ENCODE measurements at regions not wholly inside any gene's neighbourhood (a gene's known extent, or its start where the extent isn't known, plus 50 kb on each side); places are given as distances from the start of the nearest gene placed in this dataset.
"Not testable (repeated sequence)": the region's sequence is repeated elsewhere in the genome, so short reads cannot be mapped to it uniquely, and the experiment has no call there.

- no peak for FAIRE-seq
- no peak for DNase-seq (ENCODE audit: low spot score)
These were observed 340.1 kb downstream of the EIPR1 start for GRCh38 chr2:3037196-3038194.

GRCh38 chr2:3036432-3037125, 341.0 kb downstream of the EIPR1 start:
- DNase-seq (ENCODE audit: low spot score) = no peak
- FAIRE-seq = no peak

- DNase-seq (ENCODE audit: low spot score) = no peak
- no peak for FAIRE-seq
These were observed 342.1 kb downstream of the EIPR1 start for GRCh38 chr2:3035385-3036050.

- FAIRE-seq (no peak), DNase-seq (ENCODE audit: low spot score) (no peak)
These were observed 342.8 kb downstream of the EIPR1 start for GRCh38 chr2:3034856-3035255.

- FAIRE-seq (no peak), DNase-seq (ENCODE audit: low spot score) (no peak)
These were observed 343.2 kb downstream of the EIPR1 start for GRCh38 chr2:3034396-3034795.

GRCh38 chr2:3033315-3033714, 344.3 kb downstream of the EIPR1 start:
- DNase-seq (ENCODE audit: low spot score) (no peak), FAIRE-seq (no peak)

GRCh38 chr2:3030791-3031190, 346.8 kb downstream of the EIPR1 start:
- DNase-seq (ENCODE audit: low spot score); FAIRE-seq: not testable (repeated sequence)

- DNase-seq (ENCODE audit: low spot score) (no peak), FAIRE-seq (no peak)
These were observed 351.6 kb downstream of the EIPR1 start for GRCh38 chr2:3025984-3026383.

- FAIRE-seq (no peak), DNase-seq (ENCODE audit: low spot score) (no peak)
These were observed 352.4 kb downstream of the EIPR1 start for GRCh38 chr2:3025261-3025660.

GRCh38 chr2:3024401-3024935, 353.1 kb downstream of the EIPR1 start:
- DNase-seq (ENCODE audit: low spot score) = no peak

GRCh38 chr2:3023531-3023930, 354.1 kb downstream of the EIPR1 start:
- DNase-seq (ENCODE audit: low spot score) (no peak), FAIRE-seq (no peak)

More at GRCh38 chr2:3024401-3024935, 353.1 kb downstream of the EIPR1 start:
- FAIRE-seq = no peak

GRCh38 chr2:3022841-3023372, 354.7 kb downstream of the EIPR1 start:
- FAIRE-seq = no peak
- no peak for DNase-seq (ENCODE audit: low spot score)

GRCh38 chr2:3021720-3022119, 355.9 kb downstream of the EIPR1 start:
- DNase-seq (ENCODE audit: low spot score) (no peak), FAIRE-seq (no peak)

- no peak for DNase-seq (ENCODE audit: low spot score)
- FAIRE-seq = no peak
These were observed 367.6 kb downstream of the EIPR1 start for GRCh38 chr2:3010001-3010400.

- DNase-seq (ENCODE audit: low spot score) (no peak), FAIRE-seq (no peak)
These were observed 368.1 kb downstream of the EIPR1 start for GRCh38 chr2:3009483-3009882.

- FAIRE-seq (no peak), DNase-seq (ENCODE audit: low spot score) (no peak)
These were observed 368.6 kb downstream of the EIPR1 start for GRCh38 chr2:3009005-3009404.

- FAIRE-seq = no peak
- DNase-seq (ENCODE audit: low spot score) = no peak
These were observed 369.1 kb downstream of the EIPR1 start for GRCh38 chr2:3008561-3008960.

- FAIRE-seq = no peak
- no peak for DNase-seq (ENCODE audit: low spot score)
These were observed 370.5 kb downstream of the EIPR1 start for GRCh38 chr2:3007135-3007534.

GRCh38 chr2:3005859-3006501, 371.6 kb downstream of the EIPR1 start:
- FAIRE-seq = no peak
- no peak for DNase-seq (ENCODE audit: low spot score)

GRCh38 chr2:3001615-3002560, 375.7 kb downstream of the EIPR1 start:
- no peak for DNase-seq (ENCODE audit: low spot score)
- FAIRE-seq = no peak

All from RCC 7860 (cell line).